ENCODE measurements at regions not wholly inside any gene's neighbourhood (a gene's known extent, or its start where the extent isn't known, plus 50 kb on each side); places are given as distances from the start of the nearest gene placed in this dataset.

GRCh38 chr2:48098539-48098938 lies 192.2 kb upstream of the FBXO11 start:
- Histone ChIP-seq H3K27ac (ENCODE audit: low read depth) (no peak overlapping the region), H3K4me3 (ENCODE audit: low read depth, low read length) (no peak overlapping the region), H3K4me1 (ENCODE audit: insufficient read depth) (no peaks in the 10 kb centered on the region), H3K36me3 (ENCODE audit: insufficient read depth) (no peaks in the 10 kb centered on the region)
- 41% methylated on average over 1 of the region's 1 CpG for WGBS
- no peak for DNase-seq (ENCODE audit: extremely low spot score)

GRCh38 chr2:48104418-48104817 lies 198.1 kb upstream of the FBXO11 start:
- DNase-seq (ENCODE audit: extremely low spot score) = no peak
- no peak overlapping the region for H3K4me3 ChIP-seq (ENCODE audit: low read depth, low read length)
- no peak overlapping the region for H3K27ac ChIP-seq (ENCODE audit: low read depth)
- H3K4me1 ChIP-seq (ENCODE audit: insufficient read depth) = no peaks in the 10 kb centered on the region
- no peaks in the 10 kb centered on the region for H3K36me3 ChIP-seq (ENCODE audit: insufficient read depth)

GRCh38 chr2:48105848-48106247 lies 199.6 kb upstream of the FBXO11 start:
- Histone ChIP-seq H3K36me3 (ENCODE audit: insufficient read depth) (no peaks in the 10 kb centered on the region), H3K27ac (ENCODE audit: low read depth) (no peak overlapping the region), H3K4me1 (ENCODE audit: insufficient read depth) (no peaks in the 10 kb centered on the region), H3K4me3 (ENCODE audit: low read depth, low read length) (no peak overlapping the region)
- DNase-seq (ENCODE audit: extremely low spot score) = no peak
- 84% methylated on average over 11 of the region's 11 CpGs for WGBS

GRCh38 chr2:48107326-48107925 lies 201.1 kb upstream of the FBXO11 start:
- DNase-seq (ENCODE audit: extremely low spot score) = no peak
- 68% methylated on average over 9 of the region's 9 CpGs for WGBS
- Histone ChIP-seq H3K4me1 (ENCODE audit: insufficient read depth) (no peaks in the 10 kb centered on the region), H3K27ac (ENCODE audit: low read depth) (no peak overlapping the region), H3K36me3 (ENCODE audit: insufficient read depth) (no peaks in the 10 kb centered on the region), H3K4me3 (ENCODE audit: low read depth, low read length) (no peak overlapping the region)

GRCh38 chr2:48108455-48108854 lies 202.2 kb upstream of the FBXO11 start:
- H3K4me3 ChIP-seq (ENCODE audit: low read depth, low read length) = no peak overlapping the region
- 90% methylated on average over 1 of the region's 1 CpG for WGBS
- DNase-seq (ENCODE audit: extremely low spot score) = no peak
- no peaks in the 10 kb centered on the region for H3K4me1 ChIP-seq (ENCODE audit: insufficient read depth)
- H3K27ac ChIP-seq (ENCODE audit: low read depth) = no peak overlapping the region
- no peaks in the 10 kb centered on the region for H3K36me3 ChIP-seq (ENCODE audit: insufficient read depth)

- no peak for DNase-seq (ENCODE audit: extremely low spot score)
- H3K36me3 ChIP-seq (ENCODE audit: insufficient read depth) = no peaks in the 10 kb centered on the region
- H3K4me1 ChIP-seq (ENCODE audit: insufficient read depth) = peaks cover 2% of the 10 kb centered on the region
- 84% methylated on average over 4 of the region's 4 CpGs for WGBS
- no peak overlapping the region for H3K4me3 ChIP-seq (ENCODE audit: low read depth, low read length)
- no peak overlapping the region for H3K27ac ChIP-seq (ENCODE audit: low read depth)
Measured at GRCh38 chr2:48109491-48110204, 203.3 kb upstream of the FBXO11 start.

- no peaks in the 10 kb centered on the region for H3K36me3 ChIP-seq (ENCODE audit: insufficient read depth)
- peaks cover 2% of the 10 kb centered on the region for H3K4me1 ChIP-seq (ENCODE audit: insufficient read depth)
- DNase-seq (ENCODE audit: extremely low spot score) = no peak
- H3K27ac ChIP-seq (ENCODE audit: low read depth) = no peak overlapping the region
- WGBS = 73% methylated on average over 4 of the region's 4 CpGs
- H3K4me3 ChIP-seq (ENCODE audit: low read depth, low read length) = no peak overlapping the region
Measured at GRCh38 chr2:48110492-48110891, 204.0 kb upstream of the FOXN2 start.

GRCh38 chr2:48112911-48113680 lies 201.4 kb upstream of the FOXN2 start:
- peaks cover 2% of the 10 kb centered on the region for H3K4me1 ChIP-seq (ENCODE audit: insufficient read depth)
- 80% methylated on average over 5 of the region's 5 CpGs for WGBS
- no peak for DNase-seq (ENCODE audit: extremely low spot score)
- H3K27ac ChIP-seq (ENCODE audit: low read depth) = no peak overlapping the region
- H3K4me3 ChIP-seq (ENCODE audit: low read depth, low read length) = no peak overlapping the region
- no peaks in the 10 kb centered on the region for H3K36me3 ChIP-seq (ENCODE audit: insufficient read depth)

- 44% methylated on average over 1 of the region's 1 CpG for WGBS
- H3K36me3 ChIP-seq (ENCODE audit: insufficient read depth) = no peaks in the 10 kb centered on the region
- H3K4me1 ChIP-seq (ENCODE audit: insufficient read depth) = peaks cover 2% of the 10 kb centered on the region
- no peak for DNase-seq (ENCODE audit: extremely low spot score)
- H3K27ac ChIP-seq (ENCODE audit: low read depth) = no peak overlapping the region
- no peak overlapping the region for H3K4me3 ChIP-seq (ENCODE audit: low read depth, low read length)
Measured at GRCh38 chr2:48113767-48114166, 200.7 kb upstream of the FOXN2 start.

- DNase-seq (ENCODE audit: extremely low spot score) = no peak
Measured at GRCh38 chr2:48114256-48114655, 200.2 kb upstream of the FOXN2 start.

GRCh38 chr2:48116497-48116896 lies 198.0 kb upstream of the FOXN2 start:
- no peak overlapping the region for H3K4me3 ChIP-seq (ENCODE audit: low read depth, low read length)
- H3K36me3 ChIP-seq (ENCODE audit: insufficient read depth) = no peaks in the 10 kb centered on the region
- no peak overlapping the region for H3K27ac ChIP-seq (ENCODE audit: low read depth)
- DNase-seq (ENCODE audit: extremely low spot score) = no peak
- H3K4me1 ChIP-seq (ENCODE audit: insufficient read depth) = peaks cover 2% of the 10 kb centered on the region

More at GRCh38 chr2:48114256-48114655, 200.2 kb upstream of the FOXN2 start:
- H3K36me3 ChIP-seq (ENCODE audit: insufficient read depth) = no peaks in the 10 kb centered on the region
- H3K4me3 ChIP-seq (ENCODE audit: low read depth, low read length) = no peak overlapping the region
- peaks cover 2% of the 10 kb centered on the region for H3K4me1 ChIP-seq (ENCODE audit: insufficient read depth)
- 52% methylated on average over 2 of the region's 2 CpGs for WGBS
- no peak overlapping the region for H3K27ac ChIP-seq (ENCODE audit: low read depth)

GRCh38 chr2:48118895-48119294 lies 195.6 kb upstream of the FOXN2 start:
- no peaks in the 10 kb centered on the region for H3K36me3 ChIP-seq (ENCODE audit: insufficient read depth)
- H3K4me3 ChIP-seq (ENCODE audit: low read depth, low read length) = no peak overlapping the region
- WGBS = 81% methylated on average over 6 of the region's 6 CpGs

GRCh38 chr2:48120112-48120511 lies 194.4 kb upstream of the FOXN2 start:
- no peak for DNase-seq (ENCODE audit: extremely low spot score)
- WGBS = 70% methylated on average over 3 of the region's 3 CpGs
- Histone ChIP-seq H3K36me3 (ENCODE audit: insufficient read depth) (no peaks in the 10 kb centered on the region), H3K4me3 (ENCODE audit: low read depth, low read length) (no peak overlapping the region), H3K27ac (ENCODE audit: low read depth) (no peak overlapping the region), H3K4me1 (ENCODE audit: insufficient read depth) (no peaks in the 10 kb centered on the region)

More at GRCh38 chr2:48118895-48119294, 195.6 kb upstream of the FOXN2 start:
- Histone ChIP-seq H3K27ac (ENCODE audit: low read depth) (no peak overlapping the region), H3K4me1 (ENCODE audit: insufficient read depth) (no peaks in the 10 kb centered on the region)
- DNase-seq (ENCODE audit: extremely low spot score) = no peak

GRCh38 chr2:48120759-48121242 lies 193.7 kb upstream of the FOXN2 start:
- 63% methylated on average over 1 of the region's 1 CpG for WGBS
- Histone ChIP-seq H3K36me3 (ENCODE audit: insufficient read depth) (no peaks in the 10 kb centered on the region), H3K27ac (ENCODE audit: low read depth) (no peak overlapping the region), H3K4me3 (ENCODE audit: low read depth, low read length) (no peak overlapping the region), H3K4me1 (ENCODE audit: insufficient read depth) (no peaks in the 10 kb centered on the region)
- no peak for DNase-seq (ENCODE audit: extremely low spot score)

Measured in urinary bladder (tissue), 3 donors.